ENCODE measurements at regions not wholly inside any gene's neighbourhood (a gene's known extent, or its start where the extent isn't known, plus 50 kb on each side); places are given as distances from the start of the nearest gene placed in this dataset.

GRCh38 chr9:115540091-115540490, 422.1 kb upstream of the TNC start:
- ATAC-seq: no peak
- intact Hi-C loops (cut with DNase I): no loop called here
- no peak overlapping the region for H3K27ac ChIP-seq
- no peak overlapping the region for H3K4me3 ChIP-seq
- no peaks in the 10 kb centered on the region for H3K27me3 ChIP-seq
- TF ChIP-seq, protein P1, sequence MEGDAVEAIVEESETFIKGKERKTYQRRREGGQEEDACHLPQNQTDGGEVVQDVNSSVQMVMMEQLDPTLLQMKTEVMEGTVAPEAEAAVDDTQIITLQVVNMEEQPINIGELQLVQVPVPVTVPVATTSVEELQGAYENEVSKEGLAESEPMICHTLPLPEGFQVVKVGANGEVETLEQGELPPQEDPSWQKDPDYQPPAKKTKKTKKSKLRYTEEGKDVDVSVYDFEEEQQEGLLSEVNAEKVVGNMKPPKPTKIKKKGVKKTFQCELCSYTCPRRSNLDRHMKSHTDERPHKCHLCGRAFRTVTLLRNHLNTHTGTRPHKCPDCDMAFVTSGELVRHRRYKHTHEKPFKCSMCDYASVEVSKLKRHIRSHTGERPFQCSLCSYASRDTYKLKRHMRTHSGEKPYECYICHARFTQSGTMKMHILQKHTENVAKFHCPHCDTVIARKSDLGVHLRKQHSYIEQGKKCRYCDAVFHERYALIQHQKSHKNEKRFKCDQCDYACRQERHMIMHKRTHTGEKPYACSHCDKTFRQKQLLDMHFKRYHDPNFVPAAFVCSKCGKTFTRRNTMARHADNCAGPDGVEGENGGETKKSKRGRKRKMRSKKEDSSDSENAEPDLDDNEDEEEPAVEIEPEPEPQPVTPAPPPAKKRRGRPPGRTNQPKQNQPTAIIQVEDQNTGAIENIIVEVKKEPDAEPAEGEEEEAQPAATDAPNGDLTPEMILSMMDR (IDR thresholded peaks at IDR 0.05): no peak
- H3K4me1 ChIP-seq: no peaks in the 10 kb centered on the region
- no peaks in the 10 kb centered on the region for H3K9me3 ChIP-seq
- no peak for DNase-seq
- H3K36me3 ChIP-seq: no peaks in the 10 kb centered on the region

GRCh38 chr9:115543511-115543910, 425.6 kb upstream of the TNC start:
- H3K9me3 ChIP-seq: no peaks in the 10 kb centered on the region
- H3K4me1 ChIP-seq: no peaks in the 10 kb centered on the region
- TF ChIP-seq, protein P1 (IDR thresholded peaks at IDR 0.05): no peak
- H3K27me3 ChIP-seq: no peaks in the 10 kb centered on the region
- no peak overlapping the region for H3K27ac ChIP-seq
- no peak overlapping the region for H3K4me3 ChIP-seq
- no peaks in the 10 kb centered on the region for H3K36me3 ChIP-seq
- intact Hi-C loops (cut with DNase I): no loop called here
- DNase-seq (no peak), ATAC-seq (no peak)

- no peaks in the 10 kb centered on the region for H3K4me1 ChIP-seq
- ATAC-seq (no peak), DNase-seq (no peak)
- no peaks in the 10 kb centered on the region for H3K27me3 ChIP-seq
- H3K4me3 ChIP-seq: no peak overlapping the region
- H3K27ac ChIP-seq: no peak overlapping the region
- TF ChIP-seq, protein P1 (IDR thresholded peaks at IDR 0.05): no peak
- intact Hi-C loops (cut with DNase I): no loop called here
- H3K36me3 ChIP-seq: no peaks in the 10 kb centered on the region
- no peaks in the 10 kb centered on the region for H3K9me3 ChIP-seq
Measured at GRCh38 chr9:115548609-115549260, 430.8 kb upstream of the TNC start.

- Histone ChIP-seq H3K9me3 (no peaks in the 10 kb centered on the region), H3K4me1 (no peaks in the 10 kb centered on the region), H3K4me3 (no peak overlapping the region), H3K36me3 (no peaks in the 10 kb centered on the region), H3K27me3 (no peaks in the 10 kb centered on the region), H3K27ac (no peak overlapping the region)
- intact Hi-C loops (cut with DNase I): no loop called here
- TF ChIP-seq, protein P1 (IDR thresholded peaks at IDR 0.05): no peak
- ATAC-seq (no peak), DNase-seq (no peak)
Measured at GRCh38 chr9:115551396-115551795, 433.4 kb upstream of the TNC start.

DNA sequence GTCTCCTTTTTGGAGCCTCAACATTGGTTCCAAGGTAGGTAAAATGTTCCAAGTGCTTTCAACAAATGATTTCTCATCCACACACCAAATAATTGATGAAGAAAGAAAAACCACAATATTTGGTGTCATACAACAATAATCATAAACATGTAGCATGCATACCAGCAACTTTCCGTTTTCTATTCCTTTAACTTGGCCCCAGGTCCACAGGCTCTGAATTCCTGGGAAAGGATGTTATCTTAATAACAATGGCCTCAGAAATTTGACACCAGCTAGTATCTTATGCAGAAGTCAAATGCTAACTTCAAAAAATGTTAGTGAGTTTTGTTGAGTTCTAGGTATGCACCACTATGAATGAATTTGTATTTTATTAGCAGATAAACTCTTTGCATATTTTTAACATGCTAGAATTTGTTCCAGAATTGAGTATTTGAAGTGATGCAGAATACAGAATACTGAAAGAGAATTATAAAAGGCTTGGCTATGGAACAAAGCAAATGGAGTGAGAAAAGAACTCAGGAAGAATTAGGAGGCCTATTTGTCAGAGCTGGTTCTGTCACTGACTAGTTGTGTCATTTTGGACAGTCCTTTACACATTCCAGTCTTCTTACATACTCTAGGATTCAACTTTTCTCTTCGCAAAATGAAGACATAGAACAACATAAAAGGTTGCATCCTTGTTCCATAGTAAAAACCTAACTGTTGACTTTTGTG, 435.3 kb upstream of the TNC start:
- no peaks in the 10 kb centered on the region for H3K4me1 ChIP-seq
- DNase-seq (no peak), ATAC-seq (no peak)
- TF ChIP-seq, protein P1 (IDR thresholded peaks at IDR 0.05): no peak
- H3K36me3 ChIP-seq: no peaks in the 10 kb centered on the region
- H3K9me3 ChIP-seq: no peaks in the 10 kb centered on the region
- H3K27me3 ChIP-seq: no peaks in the 10 kb centered on the region
- no peak overlapping the region for H3K4me3 ChIP-seq
- intact Hi-C loops (cut with DNase I): no loop called here
- no peak overlapping the region for H3K27ac ChIP-seq

Measured in upper lobe of right lung (tissue), 1 donor.